Aorta (tissue), 5 donors: ENCODE measurements at regions not wholly inside any gene's neighbourhood (a gene's known extent, or its start where the extent isn't known, plus 50 kb on each side); places are given as distances from the start of the nearest gene placed in this dataset.

ENCODE experiments used
- ATAC-seq: fragments of 200-7000 bp; cut with Tn5 transposase; one replicate; pipeline ENCODE4 v1.9.1; 2022; ENCODE audit warnings: moderate library complexity; ENCODE audit not compliant: low FRiP score
- DNase-seq, 2 donors: peaks; one replicate each; pipeline ENCODE4 v3.0.0-alpha.2; 2020
- H3K27ac ChIP-seq, 2 donors: one replicate each; pipeline ENCODE4 v1.5.1; 2013; ENCODE audit warnings: low read length in 2 of 2, mild to moderate bottlenecking in 2 of 2, moderate library complexity in 2 of 2, control low read depth in 1 of 2, inconsistent platforms in 1 of 2, low read depth in 1 of 2
- H3K27me3 ChIP-seq, 2 donors: one replicate each; pipeline ENCODE4 v1.6.1; 2013; ENCODE audit warnings: control low read depth in 1 of 2, low read length in 1 of 2, mild to moderate bottlenecking in 1 of 2, moderate library complexity in 1 of 2; ENCODE audit not compliant: insufficient read depth in 2 of 2, control insufficient read depth in 1 of 2
- H3K36me3 ChIP-seq, 2 donors: one replicate each; pipeline ENCODE4 v1.6.1; 2013; ENCODE audit warnings: control low read depth in 1 of 2, low read length in 1 of 2, mild to moderate bottlenecking in 1 of 2; ENCODE audit not compliant: insufficient read depth in 2 of 2, control insufficient read depth in 1 of 2
- H3K4me1 ChIP-seq, 2 donors: one replicate each; pipeline ENCODE4 v1.6.1; 2013; ENCODE audit warnings: low read length in 2 of 2, control low read depth in 1 of 2, mild to moderate bottlenecking in 1 of 2, moderate library complexity in 1 of 2; ENCODE audit not compliant: insufficient read depth in 2 of 2, control insufficient read depth in 1 of 2
- H3K4me3 ChIP-seq, 2 donors: one replicate each; pipeline ENCODE4 v1.5.1; 2013; ENCODE audit warnings: low read length in 2 of 2, control low read depth in 1 of 2, mild to moderate bottlenecking in 1 of 2
- H3K9me3 ChIP-seq: one replicate; pipeline ENCODE4 v1.6.1; 2013; ENCODE audit warnings: mild to moderate bottlenecking, low read length; ENCODE audit not compliant: control insufficient read depth
- WGBS, 2 donors: extraction: QIAGEN DNeasy Blood & Tissue Kit; methylation state at CpG; one replicate each; pipeline ENCODE4 v1.1.7; 2013; 5-methylcytosine and 5-hydroxymethylcytosine counted together
- intact Hi-C, 2 donors: fragments of 100-400 bp; cut with DNase I; formaldehyde crosslinking; loops; one replicate each; pipeline versions ENCODE4 v1.14.2 to v1.15.0; 2022
- donor health status: healthy with polysubstance abuse.
- donor health status: Bipolar disorder and iron deficiency.
- donor health status: DM: no; HTN: no; CAD: no.
- donor health status: DM: no; HTN: no; CAD: no.
- donor health status: DM: yes; HTN: yes; CAD: no.

DNA sequence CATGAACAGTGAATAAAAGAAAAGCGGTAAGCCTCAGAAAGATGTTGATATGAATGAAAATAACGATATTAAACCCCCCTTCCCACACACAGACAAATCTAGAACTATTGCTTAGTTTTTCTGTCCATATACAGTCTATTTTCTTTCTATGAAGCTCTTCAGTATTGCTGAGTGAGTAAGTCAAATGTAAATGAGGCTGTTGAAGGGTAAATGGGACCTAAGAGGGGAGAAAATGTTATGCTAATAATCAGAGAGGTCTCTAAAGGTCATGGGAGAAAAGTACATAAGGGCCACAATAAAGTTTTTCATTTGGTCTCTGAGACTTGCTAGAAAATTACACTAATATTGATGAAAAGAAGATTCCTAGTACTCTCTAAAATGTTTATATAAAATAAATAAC is 56.2 kb downstream of the PABPC4L start:
- no peaks in the 10 kb centered on the region for H3K9me3 ChIP-seq
- ATAC-seq (no peak), DNase-seq (no peak)
- no peaks in the 10 kb centered on the region for H3K4me1 ChIP-seq
- H3K4me3 ChIP-seq: no peak overlapping the region
- no peak overlapping the region for H3K27ac ChIP-seq
- no peaks in the 10 kb centered on the region for H3K36me3 ChIP-seq
- no peaks in the 10 kb centered on the region for H3K27me3 ChIP-seq
- intact Hi-C loops: no loop called here
- 44 to 60% methylated on average over 2 of the region's 2 CpGs for WGBS, 2 donors

GRCh38 chr4:134144337-134144736 is 57.3 kb downstream of the PABPC4L start:
- no peak overlapping the region for H3K27ac ChIP-seq
- no peak overlapping the region for H3K4me3 ChIP-seq
- no peak for DNase-seq
- H3K36me3 ChIP-seq: no peaks in the 10 kb centered on the region
- no peak for ATAC-seq
- H3K27me3 ChIP-seq: no peaks in the 10 kb centered on the region
- intact Hi-C loops: no loop called here
- no peaks in the 10 kb centered on the region for H3K4me1 ChIP-seq
- no peaks in the 10 kb centered on the region for H3K9me3 ChIP-seq
- WGBS, 2 donors: 67 to 78% methylated on average over 2 of the region's 2 CpGs

DNA sequence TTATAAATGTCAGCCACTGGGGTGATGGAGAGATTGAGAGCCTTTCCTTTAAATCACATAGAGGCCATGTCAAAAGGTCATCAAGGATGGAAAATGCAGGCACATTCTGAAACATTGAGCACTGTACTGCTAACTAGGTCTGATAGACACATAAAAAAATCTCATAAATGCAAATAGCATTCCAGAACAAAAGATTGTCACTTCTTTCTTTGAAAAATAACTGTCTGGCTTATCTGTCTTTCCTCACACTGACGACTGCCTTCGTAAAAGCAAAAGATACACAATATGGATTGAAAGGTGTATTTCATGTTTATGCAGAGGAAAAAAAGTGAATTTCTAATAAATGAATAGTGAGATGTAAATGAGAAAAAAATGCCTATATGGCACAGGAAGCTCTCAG is 59.9 kb downstream of the PABPC4L start:
- Histone ChIP-seq H3K9me3 (no peaks in the 10 kb centered on the region), H3K36me3 (no peaks in the 10 kb centered on the region), H3K27ac (no peak overlapping the region), H3K4me3 (no peak overlapping the region), H3K4me1 (no peaks in the 10 kb centered on the region), H3K27me3 (no peaks in the 10 kb centered on the region)
- WGBS, 2 donors: 88 to 92% methylated on average over 2 of the region's 2 CpGs
- no peak for ATAC-seq
- intact Hi-C loops: no loop called here
- no peak for DNase-seq

- DNase-seq (no peak), ATAC-seq (no peak)
- no peak overlapping the region for H3K27ac ChIP-seq
- intact Hi-C loops: no loop called here
- 86 to 89% methylated on average over 1 of the region's 1 CpG for WGBS, 2 donors
- no peak overlapping the region for H3K4me3 ChIP-seq
- H3K36me3 ChIP-seq: no peaks in the 10 kb centered on the region
- H3K27me3 ChIP-seq: no peaks in the 10 kb centered on the region
- H3K9me3 ChIP-seq: no peaks in the 10 kb centered on the region
- no peaks in the 10 kb centered on the region for H3K4me1 ChIP-seq
Observed at GRCh38 chr4:134139188-134139587, 62.4 kb downstream of the PABPC4L start.

GRCh38 chr4:134132086-134132783 is 69.4 kb downstream of the PABPC4L start:
- 95% methylated on average over 3 of the region's 3 CpGs for WGBS, 2 donors
- no peak for ATAC-seq
- DNase-seq: no peak
- intact Hi-C loops: no loop called here
- Histone ChIP-seq H3K9me3 (no peaks in the 10 kb centered on the region), H3K36me3 (no peaks in the 10 kb centered on the region), H3K27ac (no peak overlapping the region), H3K4me1 (no peaks in the 10 kb centered on the region), H3K27me3 (no peaks in the 10 kb centered on the region), H3K4me3 (no peak overlapping the region)

DNA sequence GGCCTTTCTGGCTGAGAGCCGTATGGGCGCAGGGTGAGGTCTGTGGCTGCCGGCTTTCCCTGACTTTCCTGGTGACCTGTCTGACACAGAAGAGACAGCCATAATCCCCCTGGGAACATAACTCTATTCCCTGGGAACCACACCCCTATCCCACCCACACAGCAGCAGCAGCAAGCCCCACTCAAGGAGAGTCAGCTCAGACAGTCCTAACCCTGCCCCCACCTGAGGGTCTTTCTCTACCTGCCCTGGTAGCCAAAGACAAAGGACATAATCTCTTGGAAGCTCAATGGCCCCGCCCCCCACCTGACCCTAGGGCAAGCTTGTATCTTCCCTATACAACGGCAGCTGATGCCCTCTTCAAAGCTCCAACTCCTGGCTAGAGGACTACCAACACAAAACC is 74.6 kb downstream of the PABPC4L start:
- H3K36me3 ChIP-seq: no peaks in the 10 kb centered on the region
- H3K27me3 ChIP-seq: no peaks in the 10 kb centered on the region
- intact Hi-C loops: no loop called here
- WGBS, 2 donors: 90 to 94% methylated on average over 5 of the region's 5 CpGs
- H3K4me1 ChIP-seq: no peaks in the 10 kb centered on the region
- ATAC-seq: no peak
- H3K27ac ChIP-seq: no peak overlapping the region
- DNase-seq: peak in 1 of 2 donors; percentile 51
- no peaks in the 10 kb centered on the region for H3K9me3 ChIP-seq
- no peak overlapping the region for H3K4me3 ChIP-seq

- 89 to 94% methylated on average over 1 of the region's 1 CpG for WGBS, 2 donors
- Histone ChIP-seq H3K27ac (no peak overlapping the region), H3K27me3 (no peaks in the 10 kb centered on the region), H3K36me3 (no peaks in the 10 kb centered on the region), H3K4me3 (no peak overlapping the region), H3K4me1 (no peaks in the 10 kb centered on the region), H3K9me3 (no peaks in the 10 kb centered on the region)
- no peak for DNase-seq
- intact Hi-C loops: no loop called here
- no peak for ATAC-seq
Observed at GRCh38 chr4:134126000-134126560, 75.5 kb downstream of the PABPC4L start.

- no peaks in the 10 kb centered on the region for H3K27me3 ChIP-seq
- ATAC-seq (no peak), DNase-seq (no peak)
- no peak overlapping the region for H3K27ac ChIP-seq
- no peaks in the 10 kb centered on the region for H3K9me3 ChIP-seq
- whole genome bisulfite sequencing, 2 donors: 95 to 98% methylated on average over 1 of the region's 1 CpG
- no peaks in the 10 kb centered on the region for H3K4me1 ChIP-seq
- no peak overlapping the region for H3K4me3 ChIP-seq
- intact Hi-C loops: no loop called here
- H3K36me3 ChIP-seq: no peaks in the 10 kb centered on the region
Observed at GRCh38 chr4:134122903-134123302, 78.7 kb downstream of the PABPC4L start.

DNA sequence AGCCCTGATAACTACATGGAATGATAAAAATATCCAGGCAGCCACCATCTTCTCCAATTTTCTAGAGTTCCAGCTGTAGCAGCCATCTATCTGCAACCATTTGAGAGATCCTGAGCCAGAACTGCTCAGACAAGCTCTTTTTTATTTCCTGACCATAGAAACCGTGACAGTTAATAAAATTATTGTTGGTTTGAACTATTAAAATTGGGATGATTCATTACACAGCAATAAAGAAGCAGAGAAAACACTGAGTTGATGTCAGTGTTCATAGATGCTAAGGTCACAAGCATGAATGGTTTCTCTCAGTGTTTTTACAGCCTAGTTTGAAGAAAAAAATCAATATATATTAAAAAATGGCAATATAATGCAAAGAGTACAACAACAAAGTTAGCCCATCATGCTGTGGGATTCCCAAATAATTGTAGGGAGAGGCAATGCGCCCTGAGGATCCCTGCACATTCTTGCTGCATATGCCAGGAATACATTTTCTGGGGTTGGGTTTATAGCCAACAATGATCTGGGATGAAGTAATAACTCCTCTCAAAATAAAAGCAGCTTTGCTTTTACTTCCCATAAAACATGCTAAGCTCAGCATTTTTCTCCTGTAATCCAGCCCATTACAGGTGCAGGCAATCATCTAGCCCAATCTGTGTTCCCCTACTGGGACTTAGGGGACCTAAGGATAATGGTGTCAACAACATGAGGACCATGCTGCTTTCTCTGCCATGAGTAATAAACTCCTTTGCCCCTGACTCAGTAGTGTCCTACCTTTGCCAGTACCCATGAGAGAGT is 84.0 kb downstream of the PABPC4L start:
- no peaks in the 10 kb centered on the region for H3K27me3 ChIP-seq
- DNase-seq (no peak), ATAC-seq (no peak)
- WGBS, 2 donors: 81 to 88% methylated on average over 2 of the region's 2 CpGs
- no peak overlapping the region for H3K4me3 ChIP-seq
- intact Hi-C loops: no loop called here
- H3K36me3 ChIP-seq: no peaks in the 10 kb centered on the region
- H3K4me1 ChIP-seq: no peaks in the 10 kb centered on the region
- H3K9me3 ChIP-seq: no peaks in the 10 kb centered on the region
- H3K27ac ChIP-seq: no peak overlapping the region
